ENCODE measurements at regions not wholly inside any gene's neighbourhood (a gene's known extent, or its start where the extent isn't known, plus 50 kb on each side); places are given as distances from the start of the nearest gene placed in this dataset.

GRCh38 chr13:54950546-54950945, 1921.9 kb downstream of the OLFM4 start:
- TF ChIP-seq POLR2AphosphoS5 (IDR thresholded peaks at IDR 0.05) = no peak
- TF ChIP-seq CTCF (IDR thresholded peaks at IDR 0.05; ENCODE audit: poor library complexity, severe bottlenecking) = no peak
- no peak for TF ChIP-seq EP300 (conservative IDR thresholded peaks at IDR 0.05; ENCODE audit: poor library complexity, severe bottlenecking)
- no peak for TF ChIP-seq EZH2 (IDR thresholded peaks at IDR 0.05; ENCODE audit: borderline replicate concordance, insufficient read depth, low read length, poor library complexity, severe bottlenecking)
- H3K4me2 ChIP-seq (ENCODE audit: low read length) = no peak overlapping the region
- no peak overlapping the region for H2AFZ ChIP-seq (ENCODE audit: low read depth, low read length)
- H3K36me3 ChIP-seq (ENCODE audit: insufficient read depth, low read length) = no peaks in the 10 kb centered on the region
- H3K9me2 ChIP-seq (ENCODE audit: insufficient read depth, low read length) = no peaks in the 10 kb centered on the region
- no peak overlapping the region for H3K27ac ChIP-seq (ENCODE audit: low read length)
- H3K9ac ChIP-seq (ENCODE audit: low read length) = no peak overlapping the region
- H4K20me1 ChIP-seq (ENCODE audit: insufficient read depth) = no peaks in the 10 kb centered on the region
- H3K4me3 ChIP-seq (ENCODE audit: low read length) = no peak overlapping the region
- H3K9me3 ChIP-seq (ENCODE audit: low read length) = no peaks in the 10 kb centered on the region
- H3K79me2 ChIP-seq (replicated peaks; ENCODE audit: insufficient read depth, low read length) = no peaks in the 10 kb centered on the region
- no peaks in the 10 kb centered on the region for H3K27me3 ChIP-seq (ENCODE audit: insufficient read depth, low read depth, low read length)
- H3F3A ChIP-seq (ENCODE audit: insufficient read depth, low read length, poor library complexity, severe bottlenecking) = no peaks in the 10 kb centered on the region

GRCh38 chr13:54953786-54954185, 1925.2 kb downstream of the OLFM4 start:
- no peak overlapping the region for H3K27ac ChIP-seq (ENCODE audit: low read length)
- no peaks in the 10 kb centered on the region for H3K9me2 ChIP-seq (ENCODE audit: insufficient read depth, low read length)
- H2AFZ ChIP-seq (ENCODE audit: low read depth, low read length) = no peak overlapping the region

More at GRCh38 chr13:54953786-54954185, 1925.2 kb downstream of the OLFM4 start:
- no peaks in the 10 kb centered on the region for H3F3A ChIP-seq (ENCODE audit: insufficient read depth, low read length, poor library complexity, severe bottlenecking)
- no peak overlapping the region for H3K4me3 ChIP-seq (ENCODE audit: low read length)
- no peak overlapping the region for H3K9ac ChIP-seq (ENCODE audit: low read length)
- H3K4me2 ChIP-seq (ENCODE audit: low read length) = no peak overlapping the region
- H4K20me1 ChIP-seq (ENCODE audit: insufficient read depth) = no peaks in the 10 kb centered on the region
- H3K36me3 ChIP-seq (ENCODE audit: insufficient read depth, low read length) = no peaks in the 10 kb centered on the region
- H3K27me3 ChIP-seq (ENCODE audit: insufficient read depth, low read depth, low read length) = no peaks in the 10 kb centered on the region
- H3K9me3 ChIP-seq (ENCODE audit: low read length) = no peaks in the 10 kb centered on the region
- TF ChIP-seq RAD21 (conservative IDR thresholded peaks at IDR 0.05) = no peak
- TF ChIP-seq EP300 (conservative IDR thresholded peaks at IDR 0.05; ENCODE audit: poor library complexity, severe bottlenecking) = no peak
- TF ChIP-seq EZH2 (IDR thresholded peaks at IDR 0.05; ENCODE audit: borderline replicate concordance, insufficient read depth, low read length, poor library complexity, severe bottlenecking) = no peak
- TF ChIP-seq CTCF (IDR thresholded peaks at IDR 0.05; ENCODE audit: poor library complexity, severe bottlenecking) = no peak
- TF ChIP-seq TAF1 (IDR thresholded peaks at IDR 0.05; ENCODE audit: low read depth) = no peak
- TF ChIP-seq POLR2AphosphoS5 (IDR thresholded peaks at IDR 0.05) = no peak
- no peak for TF ChIP-seq SMC3 (conservative IDR thresholded peaks at IDR 0.05; ENCODE audit: poor library complexity)
- no peak for TF ChIP-seq MXI1 (conservative IDR thresholded peaks at IDR 0.05; ENCODE audit: poor library complexity, severe bottlenecking)
- TF ChIP-seq REST (IDR thresholded peaks at IDR 0.05; ENCODE audit: borderline replicate concordance) = no peak
- H3K79me2 ChIP-seq (replicated peaks; ENCODE audit: insufficient read depth, low read length) = no peaks in the 10 kb centered on the region
